GM18507 (cell line): ENCODE measurements at regions not wholly inside any gene's neighbourhood (a gene's known extent, or its start where the extent isn't known, plus 50 kb on each side); places are given as distances from the start of the nearest gene placed in this dataset.

Experiments
- DNase-seq: peaks from one replicate; pipeline ENCODE4 v3.0.0; 2011; ENCODE audit warnings: low read depth; ENCODE audit not compliant: insufficient read length; ENCODE audit errors: extremely low spot score
- FAIRE-seq: peaks from 2 replicates; lab custom pipeline; 2011; peaks lifted over from hg19 to GRCh38; lab: Jason Lieb, UNC

DNA sequence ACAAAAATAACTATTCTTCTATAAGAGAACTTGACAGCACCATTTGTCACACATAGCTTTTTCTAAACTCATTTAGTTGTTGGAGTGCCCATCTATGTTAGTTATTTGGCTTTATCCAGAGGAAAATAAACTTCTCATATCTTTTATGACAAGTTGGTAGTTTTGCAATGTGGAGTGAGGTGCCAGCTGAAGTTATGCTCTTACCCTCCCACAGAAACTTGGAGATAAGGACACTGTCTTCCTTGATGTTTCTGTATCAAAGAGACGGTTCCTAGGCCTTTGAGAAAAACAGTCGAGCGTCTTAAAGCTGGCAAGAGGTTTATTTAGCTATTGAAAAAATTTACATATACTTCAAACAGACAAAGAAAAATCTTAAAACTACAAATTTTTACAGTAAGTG is 1079.7 kb downstream of the SLITRK1 start:
- FAIRE-seq, result no peak

DNA sequence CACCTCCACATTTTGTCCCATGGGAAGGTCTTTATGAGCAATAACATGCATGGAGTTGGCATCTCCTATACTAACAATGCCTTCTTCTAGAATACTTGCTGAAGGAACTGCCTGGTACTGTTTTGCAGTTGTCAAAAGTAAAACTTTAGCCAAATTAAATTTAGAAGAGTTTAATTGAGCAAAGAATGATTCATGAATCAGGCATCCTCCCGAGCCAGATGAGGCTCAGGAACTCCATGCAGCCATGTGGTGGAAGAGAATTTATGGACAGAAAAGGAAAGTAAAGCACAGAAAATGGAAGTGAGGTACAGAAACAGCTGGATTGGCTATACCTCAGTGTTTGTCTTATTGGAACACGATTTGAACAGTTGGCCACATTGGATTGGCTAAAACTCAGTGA is 1081.9 kb downstream of the SLITRK1 start:
- no peak for DNase-seq
- no peak for FAIRE-seq

More for the DNA sequence above, 1079.7 kb downstream of the SLITRK1 start:
- no peak for DNase-seq

DNA sequence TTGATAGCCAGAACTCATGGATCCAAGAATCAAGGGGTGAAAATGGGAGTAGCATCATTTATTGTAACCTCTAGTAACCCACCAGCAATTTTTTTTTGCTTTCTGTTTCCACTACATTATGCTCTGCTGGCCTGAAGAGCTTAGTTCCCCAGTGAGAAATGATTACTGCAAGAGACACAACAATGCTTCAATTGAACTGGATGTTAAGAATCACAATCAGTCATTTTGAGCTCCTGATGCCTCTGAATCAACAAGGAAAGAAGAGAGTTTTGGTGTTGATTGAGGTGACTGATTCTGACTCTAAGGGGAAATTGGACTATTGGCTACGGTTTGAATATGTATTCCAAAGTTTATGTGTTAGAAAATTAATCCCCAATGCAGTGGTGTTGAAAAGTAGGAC is 1084.4 kb downstream of the SLITRK1 start:
- no peak for FAIRE-seq
- DNase-seq, result no peak

DNA sequence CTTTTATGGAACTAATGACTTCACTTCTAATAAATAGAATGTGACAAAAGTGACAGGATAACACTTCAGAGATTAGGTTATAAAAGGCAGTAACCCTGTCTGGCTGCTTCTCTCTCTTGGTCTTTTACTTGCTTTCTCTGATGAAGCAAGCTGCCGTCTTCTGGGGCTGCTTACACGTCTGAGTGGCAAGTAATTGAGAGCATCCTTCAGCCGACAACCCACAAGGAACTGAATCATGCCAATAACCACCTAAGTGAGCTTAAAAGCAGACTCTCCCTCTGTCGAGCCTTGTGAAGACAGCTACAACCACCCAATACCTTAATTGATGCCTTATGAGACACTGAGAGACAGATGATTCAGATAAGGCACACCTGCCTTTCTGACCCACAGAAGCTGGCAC is 1091.2 kb downstream of the SLITRK1 start:
- FAIRE-seq (no peak), DNase-seq (no peak)

DNA sequence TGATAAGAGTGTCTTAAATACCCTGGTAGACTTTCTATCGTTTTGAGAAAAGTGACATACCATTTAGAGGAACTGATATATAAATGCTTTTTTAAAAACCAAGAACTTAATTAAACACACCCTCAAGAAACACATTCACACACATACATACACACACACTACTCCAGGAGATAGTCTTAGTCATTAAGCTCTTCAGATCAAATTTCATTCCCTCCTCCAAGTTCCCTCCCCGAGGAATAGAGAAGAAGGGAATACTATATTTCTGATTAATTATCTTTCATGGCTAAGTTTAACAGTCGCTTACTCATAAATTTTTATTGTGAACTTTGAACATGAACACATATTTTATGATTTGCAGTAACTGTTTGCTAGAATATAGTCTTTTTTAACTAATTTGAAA is 1109.5 kb downstream of the SLITRK1 start:
- DNase-seq, result no peak
- FAIRE-seq, result no peak

DNA sequence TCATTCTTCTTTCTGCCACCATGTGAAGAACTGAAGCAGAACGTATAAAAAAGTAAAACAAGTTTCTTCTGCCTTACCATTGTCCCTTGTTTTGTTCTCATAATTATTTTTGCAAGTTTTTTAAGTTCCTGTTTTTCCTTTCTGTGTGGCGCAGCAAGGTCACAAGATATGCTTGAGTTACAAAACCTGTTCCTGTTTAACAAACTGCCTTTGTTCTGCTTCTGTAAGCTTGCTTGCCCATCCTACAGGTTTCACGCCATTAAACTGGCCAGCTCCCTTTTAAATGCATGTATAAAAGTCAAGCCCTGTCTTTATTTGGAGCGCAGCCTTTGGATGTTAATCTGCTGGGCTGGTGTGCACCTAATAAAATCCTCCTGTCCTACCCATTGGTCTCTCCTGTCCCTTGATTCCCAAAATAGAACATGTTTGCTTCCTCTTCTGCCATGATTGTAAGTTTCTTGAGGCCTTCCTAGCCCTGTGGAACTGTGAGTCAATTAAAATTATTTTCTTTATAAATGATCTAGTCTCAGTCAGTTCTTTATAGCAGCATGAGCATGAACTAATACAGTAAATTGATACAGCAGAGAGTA is 1115.4 kb downstream of the SLITRK1 start:
- FAIRE-seq (no peak), DNase-seq (no peak)

- FAIRE-seq (no peak), DNase-seq (no peak)
These were observed 1124.2 kb downstream of the SLITRK1 start for GRCh38 chr13:82758044-82758443.

- FAIRE-seq (no peak), DNase-seq (no peak)
These were observed 1131.1 kb downstream of the SLITRK1 start for GRCh38 chr13:82751206-82751605.

GRCh38 chr13:82749551-82749950 is 1132.7 kb downstream of the SLITRK1 start:
- DNase-seq, result no peak
- FAIRE-seq, result no peak

GRCh38 chr13:82747958-82748357 is 1134.3 kb downstream of the SLITRK1 start:
- no peak for FAIRE-seq
- no peak for DNase-seq

GRCh38 chr13:82747291-82747690 is 1135.0 kb downstream of the SLITRK1 start:
- FAIRE-seq, result no peak
- DNase-seq, result no peak

GRCh38 chr13:82740442-82740841 is 1141.8 kb downstream of the SLITRK1 start:
- no peak for FAIRE-seq
- no peak for DNase-seq

DNA sequence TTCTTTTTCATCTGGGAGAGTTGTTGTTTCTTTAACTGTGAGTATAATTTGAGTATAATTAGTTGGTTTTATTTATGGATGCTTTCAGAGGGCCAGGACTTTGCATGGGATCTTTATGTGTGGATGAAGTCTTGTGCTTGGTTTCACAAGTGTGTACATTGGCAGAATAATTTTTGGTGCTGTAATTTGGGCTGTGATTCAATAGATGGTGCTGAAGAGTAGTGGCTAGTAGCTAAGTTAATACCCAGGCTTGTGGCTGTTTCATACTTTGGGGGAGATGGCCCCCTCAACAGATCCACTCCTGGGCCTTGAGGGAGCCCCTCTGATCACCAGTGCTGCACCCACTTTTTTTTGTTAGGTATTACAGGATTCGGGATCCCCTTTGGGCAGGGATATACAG is 1142.4 kb downstream of the SLITRK1 start:
- no peak for FAIRE-seq
- DNase-seq, result no peak

- FAIRE-seq, result no peak
- no peak for DNase-seq
These were observed 1152.9 kb downstream of the SLITRK1 start for GRCh38 chr13:82729401-82729800.

- FAIRE-seq (no peak), DNase-seq (no peak)
These were observed 1161.3 kb downstream of the SLITRK1 start for GRCh38 chr13:82720986-82721385.

- no peak for FAIRE-seq
These were observed 1162.3 kb downstream of the SLITRK1 start for GRCh38 chr13:82719987-82720386.

DNA sequence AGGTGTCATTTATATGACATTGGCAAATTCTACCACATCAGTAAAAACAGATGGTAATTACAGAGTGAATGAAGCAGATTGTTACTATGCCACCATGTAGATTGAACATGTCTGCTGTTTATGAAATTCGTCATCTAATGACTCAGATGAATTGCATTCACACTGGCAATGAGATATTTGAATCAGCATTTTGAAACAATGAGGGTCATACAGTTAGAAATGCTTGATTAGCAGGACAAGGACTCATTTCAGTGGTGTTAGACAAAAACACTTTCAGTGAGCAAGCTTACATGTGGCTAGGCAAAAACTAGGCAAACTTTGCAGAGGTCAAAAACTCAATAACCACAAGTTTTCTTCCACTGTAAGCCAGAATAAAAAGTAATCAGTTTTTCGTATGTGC is 1165.0 kb downstream of the SLITRK1 start:
- FAIRE-seq (no peak), DNase-seq (no peak)

More at GRCh38 chr13:82719987-82720386, 1162.3 kb downstream of the SLITRK1 start:
- no peak for DNase-seq

DNA sequence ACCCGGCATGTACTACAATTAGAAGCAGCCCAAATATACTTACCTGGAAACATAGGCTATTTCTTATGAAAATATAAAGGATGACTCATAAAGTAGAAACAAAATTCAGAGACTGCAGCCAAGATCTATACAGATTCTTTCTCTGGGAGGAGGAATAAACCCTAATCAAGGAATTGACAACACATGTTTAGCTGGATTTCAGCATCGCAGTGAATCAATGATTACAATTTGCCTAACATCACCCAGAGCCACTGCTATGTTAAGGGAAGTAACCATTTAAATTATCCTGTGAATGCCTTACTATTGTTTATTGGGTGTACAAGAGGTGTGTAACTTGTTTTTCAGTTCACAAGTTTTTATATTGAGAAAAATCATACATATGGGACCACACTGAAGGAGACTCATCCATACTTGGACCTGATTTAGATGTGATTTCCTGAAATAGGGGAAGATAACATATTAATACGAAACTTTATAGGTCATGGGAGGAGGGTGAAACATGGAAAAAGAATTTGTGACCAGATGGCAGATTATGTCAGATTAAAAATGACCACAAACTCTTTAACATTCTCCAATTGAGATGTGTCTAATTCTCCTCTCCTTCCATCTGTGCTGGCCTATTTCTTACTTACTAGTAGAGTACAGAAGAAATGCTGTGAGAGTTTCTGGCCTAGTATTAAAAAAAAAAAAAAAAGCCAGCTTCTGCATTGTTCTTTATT is 1168.4 kb downstream of the SLITRK1 start:
- DNase-seq (no peak), FAIRE-seq (no peak)

DNA sequence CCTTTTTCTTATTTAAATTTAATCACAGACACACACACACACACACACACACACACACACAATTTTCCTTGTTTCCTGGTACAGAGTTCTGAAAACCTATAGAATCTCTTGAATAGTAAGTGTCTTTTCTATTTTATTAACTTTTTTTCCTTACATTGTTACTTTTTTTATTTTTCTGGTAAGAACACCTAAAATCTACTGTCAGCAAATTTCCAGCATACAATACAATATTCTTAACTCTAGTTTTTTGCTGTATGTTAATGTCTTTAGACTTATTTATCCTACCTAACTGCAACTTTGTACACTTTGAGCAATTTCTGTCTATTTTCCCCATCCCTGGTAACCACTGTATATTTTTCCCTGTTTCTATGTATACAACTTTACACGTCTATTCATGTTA is 1179.8 kb downstream of the SLITRK1 start:
- DNase-seq (no peak), FAIRE-seq (no peak)

- no peak for FAIRE-seq
- DNase-seq, result no peak
These were observed 1181.3 kb downstream of the SLITRK1 start for GRCh38 chr13:82701020-82701419.

DNA sequence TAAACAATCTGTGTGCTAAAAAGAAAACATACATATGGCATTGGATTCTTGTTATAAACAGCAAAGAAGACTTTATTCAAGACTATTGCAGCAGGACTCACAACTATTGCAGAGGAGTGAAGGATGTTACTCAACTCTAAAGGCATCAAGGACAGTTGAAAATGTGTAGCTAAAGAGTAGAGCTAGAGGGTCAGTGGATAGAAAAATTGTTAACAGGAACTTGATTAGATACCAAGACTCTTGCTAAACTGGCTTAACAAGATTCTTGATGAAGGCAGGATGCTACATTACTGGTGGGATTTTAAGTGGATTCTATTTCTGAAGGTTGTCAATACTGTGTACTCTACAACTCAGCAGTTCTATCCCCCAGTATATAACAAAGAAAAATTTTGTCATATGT is 1183.3 kb downstream of the SLITRK1 start:
- FAIRE-seq (no peak), DNase-seq (no peak)
